Adipocyte (in vitro differentiated cells): ENCODE measurements at regions not wholly inside any gene's neighbourhood (a gene's known extent, or its start where the extent isn't known, plus 50 kb on each side); places are given as distances from the start of the nearest gene placed in this dataset.
A peak's percentile ranks its signal among the peaks of the same experiment; 100 is the strongest.

Experiments used
- DNase-seq: peaks from one replicate; pipeline ENCODE4 v3.0.0-alpha.2; 2015; ENCODE audit warnings: low read depth
- H3K27me3 ChIP-seq: replicated peaks from 2 replicates; pipeline ENCODE4 v1.7.0; 2013; ENCODE audit warnings: mild to moderate bottlenecking, low read length, moderate library complexity; ENCODE audit not compliant: control insufficient read depth, insufficient read depth
- H3K36me3 ChIP-seq: 2 replicates; pipeline ENCODE4 v1.7.0; 2013; ENCODE audit warnings: low read length, mild to moderate bottlenecking, moderate library complexity; ENCODE audit not compliant: control insufficient read depth, insufficient read depth, severe bottlenecking
- H3K4me1 ChIP-seq: 2 replicates; pipeline ENCODE4 v1.7.0; 2013; ENCODE audit warnings: mild to moderate bottlenecking, low read length, moderate library complexity; ENCODE audit not compliant: control insufficient read depth, insufficient read depth
- H3K4me3 ChIP-seq: 2 replicates; pipeline ENCODE4 v1.7.0; 2013; ENCODE audit warnings: mild to moderate bottlenecking, low read length, moderate library complexity
- H3K9ac ChIP-seq: 2 replicates; pipeline ENCODE4 v1.7.0; 2013; ENCODE audit warnings: mild to moderate bottlenecking, low read length, moderate library complexity
- H3K9me3 ChIP-seq: 2 replicates; pipeline ENCODE4 v1.7.0; 2013; ENCODE audit warnings: mild to moderate bottlenecking, low read length, moderate library complexity; ENCODE audit not compliant: control insufficient read depth

DNA sequence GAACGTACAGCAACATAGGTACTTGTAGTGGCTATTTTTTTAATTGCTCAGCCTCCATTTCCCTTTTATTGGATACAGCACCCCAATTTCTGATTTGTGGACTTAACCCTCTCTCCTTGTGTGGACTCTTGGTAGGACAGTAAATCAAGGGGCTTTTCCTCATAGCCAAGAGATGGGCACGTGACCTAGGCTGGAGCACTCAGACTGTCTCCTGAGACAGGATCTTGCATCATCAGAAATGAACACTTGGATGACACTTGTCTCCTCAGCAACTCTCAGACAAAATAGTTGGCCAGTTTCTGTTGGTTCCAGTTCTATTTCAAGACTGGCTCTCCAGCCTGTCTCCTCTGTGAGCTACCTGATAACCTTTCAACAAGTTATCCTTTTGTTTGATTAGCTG lies 112.9 kb upstream of the ZNF678 start:
- peaks cover 27% of the 10 kb centered on the region for H3K27me3 ChIP-seq
- H3K9ac ChIP-seq, result no peak overlapping the region
- H3K36me3 ChIP-seq, result no peaks in the 10 kb centered on the region

DNA sequence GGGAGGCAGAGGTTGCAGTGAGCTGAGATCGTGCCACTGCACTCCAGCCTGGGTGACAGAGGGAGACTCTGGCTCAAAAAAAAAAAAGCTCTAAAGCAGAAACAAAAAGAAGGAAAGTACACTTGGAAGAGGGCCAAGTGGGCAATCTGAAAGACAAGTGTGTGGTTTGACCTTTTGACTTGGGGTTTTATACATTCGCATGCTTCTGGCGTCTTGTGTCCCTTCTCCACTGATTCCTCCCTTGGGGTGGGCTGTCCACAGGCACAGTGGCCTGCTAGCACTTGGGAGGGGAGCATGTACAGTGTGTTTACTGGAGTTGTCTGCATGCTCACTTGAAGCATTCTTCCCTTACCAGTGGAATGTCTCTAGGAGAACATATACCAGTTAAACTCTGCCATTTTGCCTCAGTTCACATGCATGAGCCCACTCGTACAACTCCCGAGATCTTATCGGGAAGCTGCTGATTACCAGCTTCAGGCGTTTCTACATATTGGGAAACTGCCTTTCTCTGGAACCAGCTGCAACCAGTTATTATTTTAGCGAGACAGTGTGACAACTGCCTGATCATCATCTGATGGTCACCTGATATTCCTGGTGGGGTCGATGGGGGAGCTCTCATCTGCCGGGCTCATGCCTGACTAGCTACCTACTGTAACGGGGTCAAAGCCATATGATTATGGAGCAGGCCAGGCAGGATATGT lies 113.5 kb upstream of the ZNF678 start:
- no peaks in the 10 kb centered on the region for H3K36me3 ChIP-seq
- DNase-seq, result no peak
- peaks cover 8% of the 10 kb centered on the region for H3K4me1 ChIP-seq
- H3K27me3 ChIP-seq, result peaks cover 21% of the 10 kb centered on the region
- H3K4me3 ChIP-seq, result no peak overlapping the region
- peaks cover 2% of the 10 kb centered on the region for H3K9me3 ChIP-seq
- H3K9ac ChIP-seq, result no peak overlapping the region

More for the DNA sequence above, 112.9 kb upstream of the ZNF678 start:
- no peak for DNase-seq
- Histone ChIP-seq H3K4me3 (no peak overlapping the region), H3K9me3 (peaks cover 2% of the 10 kb centered on the region), H3K4me1 (peaks cover 8% of the 10 kb centered on the region)

DNA sequence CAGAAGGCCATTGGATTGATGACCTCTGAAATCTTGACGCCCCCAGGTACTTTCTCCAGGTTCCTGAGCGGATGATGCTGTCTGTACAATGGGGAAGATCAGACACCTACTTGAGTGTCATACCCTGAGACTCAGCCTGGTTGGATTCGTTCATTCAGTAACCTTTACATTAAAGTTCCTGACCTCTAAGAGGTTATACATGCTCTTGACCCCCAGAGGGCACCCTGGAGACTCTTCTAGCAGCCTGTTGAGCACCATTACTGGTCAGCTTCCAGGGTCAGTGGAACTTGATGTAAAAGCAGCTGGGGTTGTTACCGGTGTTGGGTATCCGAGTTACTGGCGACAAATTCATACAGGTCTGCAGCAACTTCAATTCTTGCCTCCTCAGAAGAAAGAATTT lies 114.3 kb upstream of the ZNF678 start:
- Histone ChIP-seq H3K9ac (no peak overlapping the region), H3K9me3 (peaks cover 2% of the 10 kb centered on the region), H3K4me1 (peaks cover 8% of the 10 kb centered on the region), H3K27me3 (peaks cover 14% of the 10 kb centered on the region), H3K36me3 (no peaks in the 10 kb centered on the region), H3K4me3 (no peak overlapping the region)
- no peak for DNase-seq

DNA sequence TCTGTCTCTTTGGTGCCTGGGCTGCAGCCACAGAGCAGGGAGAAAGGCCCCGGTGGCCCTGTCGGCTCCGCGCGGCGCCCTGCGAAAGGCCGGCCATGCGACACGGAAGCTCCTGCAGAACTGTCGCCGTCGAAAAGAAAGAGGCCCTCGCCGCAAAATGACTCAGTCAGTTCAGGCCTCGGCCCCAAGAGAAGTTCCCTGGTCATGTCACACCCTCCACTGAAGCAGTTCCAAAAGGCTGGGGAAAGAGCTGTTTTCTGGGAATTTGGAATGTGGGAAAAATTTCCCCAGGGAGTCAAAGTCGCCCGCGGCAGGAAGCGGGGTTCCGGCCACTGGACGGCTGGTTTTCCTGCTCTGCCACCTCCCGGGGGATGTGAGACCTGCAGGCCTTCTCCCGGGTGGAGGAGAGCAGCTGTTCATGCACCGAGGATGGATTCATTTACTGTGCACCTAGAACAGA lies 115.8 kb upstream of the ZNF678 start:
- Histone ChIP-seq H3K36me3 (no peaks in the 10 kb centered on the region), H3K4me3 (no peak overlapping the region), H3K9me3 (peaks cover 2% of the 10 kb centered on the region), H3K4me1 (peaks cover 8% of the 10 kb centered on the region), H3K27me3 (peaks cover 9% of the 10 kb centered on the region), H3K9ac (no peak overlapping the region)
- DNase-seq, result no peak

DNA sequence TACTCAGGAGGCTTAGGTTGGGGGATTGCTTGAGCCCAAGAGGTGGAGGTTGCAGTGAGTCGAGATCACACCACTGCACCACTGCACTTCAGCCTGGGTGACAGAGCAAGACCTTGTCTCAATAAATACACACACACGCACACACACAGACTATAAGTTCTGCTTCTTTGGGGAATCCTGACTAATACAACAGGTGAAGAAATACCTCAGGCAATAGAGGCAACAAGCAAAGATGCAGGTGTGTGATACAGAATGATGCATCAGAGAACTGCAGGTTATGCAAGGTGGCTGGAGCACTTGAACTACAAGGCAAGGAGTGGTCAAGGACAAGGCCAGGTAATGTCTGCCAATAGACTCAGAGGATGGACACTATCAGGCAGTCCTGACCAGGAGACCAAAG lies 117.6 kb upstream of the ZNF678 start:
- Histone ChIP-seq H3K9ac (no peak overlapping the region), H3K36me3 (no peaks in the 10 kb centered on the region), H3K27me3 (peaks cover 9% of the 10 kb centered on the region), H3K9me3 (no peaks in the 10 kb centered on the region), H3K4me3 (no peak overlapping the region), H3K4me1 (peaks cover 6% of the 10 kb centered on the region)
- no peak for DNase-seq

DNA sequence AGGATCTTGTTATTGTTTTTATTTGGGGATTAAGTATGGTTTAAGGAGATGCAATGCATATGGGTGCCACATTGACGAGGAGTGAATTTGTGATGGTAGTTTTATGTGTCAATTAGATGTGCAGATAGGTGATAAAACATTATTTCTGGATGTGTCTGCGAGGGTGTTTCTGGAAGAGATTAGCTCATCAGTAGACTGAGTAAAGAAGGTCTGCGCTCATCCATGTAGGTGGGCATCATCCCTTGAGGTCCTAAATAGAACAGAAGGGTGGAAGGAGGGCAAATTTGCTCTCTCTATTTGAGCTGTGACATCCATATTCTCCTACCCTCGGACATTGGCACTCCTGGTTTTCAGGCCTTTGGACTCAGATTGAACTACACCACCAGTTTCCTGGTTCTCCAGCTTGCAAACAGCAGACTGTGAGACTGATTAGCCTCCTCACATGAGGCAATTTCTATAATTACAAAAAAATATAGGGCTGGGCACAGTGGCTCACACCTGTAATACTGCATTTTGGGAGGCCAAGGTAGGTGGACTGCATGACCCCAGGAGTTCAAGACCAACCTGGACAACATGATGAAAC lies 118.2 kb upstream of the ZNF678 start:
- no peak for DNase-seq
- H3K4me1 ChIP-seq, result peaks cover 9% of the 10 kb centered on the region
- no peaks in the 10 kb centered on the region for H3K9me3 ChIP-seq
- peaks cover 9% of the 10 kb centered on the region for H3K27me3 ChIP-seq
- H3K9ac ChIP-seq, result no peak overlapping the region
- H3K36me3 ChIP-seq, result no peaks in the 10 kb centered on the region
- no peak overlapping the region for H3K4me3 ChIP-seq

DNA sequence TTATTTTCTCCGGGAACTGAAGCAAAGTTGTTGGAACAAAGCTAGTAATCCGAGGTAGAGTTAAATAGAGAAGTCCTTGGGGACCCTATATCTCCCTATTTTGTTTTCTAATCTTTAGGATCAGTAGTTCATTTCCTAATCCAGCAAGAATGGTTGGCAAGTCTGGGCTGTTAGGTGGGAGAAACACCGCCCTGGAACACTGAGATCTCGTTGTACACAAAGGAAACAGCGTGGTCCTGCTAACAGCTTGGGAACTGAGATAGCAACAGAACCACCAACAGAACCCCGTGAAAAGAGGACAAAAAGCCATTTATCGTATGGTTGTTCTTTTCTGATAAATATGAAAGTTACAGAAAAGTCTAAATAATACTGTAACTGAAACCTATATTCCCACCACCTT lies 121.9 kb upstream of the CDC42BPA start:
- H3K4me1 ChIP-seq, result peaks cover 9% of the 10 kb centered on the region
- no peaks in the 10 kb centered on the region for H3K27me3 ChIP-seq
- DNase-seq, result no peak
- H3K9me3 ChIP-seq, result no peaks in the 10 kb centered on the region
- H3K4me3 ChIP-seq, result no peak overlapping the region
- H3K36me3 ChIP-seq, result no peaks in the 10 kb centered on the region
- H3K9ac ChIP-seq, result peak overlapping the region; percentile 39

DNA sequence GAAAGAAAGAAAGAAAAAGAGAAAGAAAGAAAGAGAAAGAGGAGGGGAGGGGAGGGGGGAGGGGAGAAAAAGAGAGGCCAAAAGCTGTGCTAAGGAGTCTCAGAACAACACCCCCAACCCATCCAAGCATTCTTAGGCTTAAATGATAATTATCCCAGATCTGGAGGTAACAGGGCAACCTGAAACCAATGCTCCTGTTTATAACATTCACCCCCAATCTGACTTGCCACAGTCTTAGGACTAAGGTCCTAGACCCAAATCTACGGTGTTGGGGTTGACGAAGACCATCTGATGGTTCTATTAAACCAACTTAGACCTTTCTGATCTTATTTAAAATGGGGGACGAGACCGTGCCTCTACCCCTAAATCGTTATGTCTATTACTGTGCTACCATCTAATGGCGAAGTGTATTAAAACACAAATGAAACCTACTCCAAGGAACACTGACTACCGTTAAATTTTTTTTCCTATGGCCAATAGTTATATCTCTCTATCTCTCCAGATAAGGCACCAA lies 119.3 kb upstream of the CDC42BPA start:
- H3K36me3 ChIP-seq, result no peaks in the 10 kb centered on the region
- no peaks in the 10 kb centered on the region for H3K9me3 ChIP-seq
- H3K4me3 ChIP-seq, result peak overlapping the region; percentile 81
- H3K9ac ChIP-seq, result peak overlapping the region; percentile 59
- DNase-seq, result peak; percentile 77
- no peaks in the 10 kb centered on the region for H3K27me3 ChIP-seq
- peaks cover 9% of the 10 kb centered on the region for H3K4me1 ChIP-seq

DNA sequence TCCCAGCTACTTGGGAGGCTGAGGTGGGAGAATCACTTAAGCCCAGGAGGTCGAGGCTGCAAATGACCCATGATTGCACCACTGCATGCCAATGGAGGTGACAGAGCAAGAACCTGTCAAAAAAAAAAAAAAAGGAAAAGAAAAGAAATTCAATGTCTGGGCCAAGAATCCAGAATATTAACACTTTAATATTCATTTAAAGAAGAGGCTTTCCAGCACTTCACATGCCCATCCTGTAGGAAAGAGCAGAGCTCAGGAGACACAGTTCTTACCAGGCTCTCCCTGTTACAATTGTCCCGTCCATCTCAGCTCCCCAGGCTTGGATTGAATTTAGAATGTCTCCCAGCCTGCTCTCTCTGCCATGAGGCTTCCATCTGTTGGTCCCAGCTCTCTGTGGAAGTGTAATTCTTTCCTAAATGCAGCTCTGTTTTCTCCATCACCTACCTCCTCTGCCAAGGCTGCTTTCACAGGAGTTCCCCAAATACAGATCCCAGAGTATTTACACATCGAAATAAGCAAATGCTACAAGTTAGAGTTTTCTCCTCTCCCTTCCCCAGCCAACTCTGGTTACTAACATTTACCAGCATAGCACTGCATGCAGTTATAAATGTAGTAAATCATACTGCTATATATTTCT lies 116.6 kb upstream of the CDC42BPA start:
- Histone ChIP-seq H3K4me1 (peaks cover 9% of the 10 kb centered on the region), H3K36me3 (no peaks in the 10 kb centered on the region), H3K4me3 (no peak overlapping the region), H3K9me3 (no peaks in the 10 kb centered on the region), H3K9ac (no peak overlapping the region), H3K27me3 (no peaks in the 10 kb centered on the region)
- DNase-seq, result no peak

DNA sequence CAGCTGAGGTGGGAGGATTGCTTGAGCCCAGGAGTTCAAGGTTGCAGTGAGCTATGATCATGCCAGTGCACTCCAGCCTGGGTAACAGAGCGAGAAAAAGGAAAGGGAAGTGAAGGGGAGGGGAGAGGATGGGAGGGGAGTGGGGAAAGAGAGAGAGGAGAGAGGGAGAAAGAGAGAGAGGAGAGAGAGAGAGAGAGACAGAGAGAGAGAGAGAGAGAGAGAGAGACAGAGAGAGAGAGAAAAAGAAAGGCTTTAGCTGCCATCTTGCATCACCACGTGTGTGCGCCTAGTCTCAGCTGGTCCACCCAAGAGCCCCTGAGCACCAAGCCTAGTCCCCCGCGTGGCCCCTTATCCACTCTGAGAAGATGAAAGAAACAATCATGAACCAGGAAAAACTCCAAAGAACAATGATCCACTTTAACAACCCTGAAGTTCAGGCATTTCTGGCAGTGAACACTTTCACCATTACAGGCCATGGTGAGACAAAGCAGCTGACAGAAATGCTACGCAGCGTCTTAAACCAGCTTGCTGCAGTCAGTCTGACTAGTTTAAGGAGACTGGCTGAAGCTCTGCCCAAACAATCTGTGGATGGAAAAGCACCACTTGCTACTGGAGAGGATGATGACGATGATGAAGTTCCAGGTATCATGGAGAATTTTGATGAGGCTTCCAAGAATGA lies 115.5 kb upstream of the CDC42BPA start:
- Histone ChIP-seq H3K9me3 (no peaks in the 10 kb centered on the region), H3K4me3 (no peak overlapping the region), H3K9ac (no peak overlapping the region), H3K27me3 (no peaks in the 10 kb centered on the region), H3K4me1 (peaks cover 17% of the 10 kb centered on the region), H3K36me3 (no peaks in the 10 kb centered on the region)
- DNase-seq, result no peak

DNA sequence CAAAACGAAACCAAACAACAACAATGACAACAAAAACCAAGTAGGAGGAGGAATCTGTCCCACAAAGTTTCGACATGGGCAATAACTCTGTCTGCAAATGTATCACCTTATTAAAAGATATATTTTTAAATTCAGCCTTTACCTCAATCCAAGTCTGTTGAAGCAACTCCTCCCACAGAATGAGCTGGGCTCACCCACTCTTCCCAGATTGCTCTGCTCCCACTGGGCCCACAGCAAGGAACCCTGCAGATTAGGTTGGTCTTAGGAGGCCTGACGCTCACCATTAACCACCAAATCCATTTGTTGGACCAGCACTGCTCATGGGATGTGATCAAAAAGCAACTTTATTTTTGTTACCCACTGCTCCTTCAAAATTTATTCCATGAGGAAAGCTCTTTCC lies 114.7 kb upstream of the CDC42BPA start:
- H3K4me3 ChIP-seq, result no peak overlapping the region

More for the DNA sequence above, 114.7 kb upstream of the CDC42BPA start:
- no peak overlapping the region for H3K9ac ChIP-seq
- H3K36me3 ChIP-seq, result no peaks in the 10 kb centered on the region
- H3K4me1 ChIP-seq, result peaks cover 17% of the 10 kb centered on the region
- H3K9me3 ChIP-seq, result no peaks in the 10 kb centered on the region
- no peaks in the 10 kb centered on the region for H3K27me3 ChIP-seq
- DNase-seq, result no peak
